ENCODE measurements at regions not wholly inside any gene's neighbourhood (a gene's known extent, or its start where the extent isn't known, plus 50 kb on each side); places are given as distances from the start of the nearest gene placed in this dataset.

DNA sequence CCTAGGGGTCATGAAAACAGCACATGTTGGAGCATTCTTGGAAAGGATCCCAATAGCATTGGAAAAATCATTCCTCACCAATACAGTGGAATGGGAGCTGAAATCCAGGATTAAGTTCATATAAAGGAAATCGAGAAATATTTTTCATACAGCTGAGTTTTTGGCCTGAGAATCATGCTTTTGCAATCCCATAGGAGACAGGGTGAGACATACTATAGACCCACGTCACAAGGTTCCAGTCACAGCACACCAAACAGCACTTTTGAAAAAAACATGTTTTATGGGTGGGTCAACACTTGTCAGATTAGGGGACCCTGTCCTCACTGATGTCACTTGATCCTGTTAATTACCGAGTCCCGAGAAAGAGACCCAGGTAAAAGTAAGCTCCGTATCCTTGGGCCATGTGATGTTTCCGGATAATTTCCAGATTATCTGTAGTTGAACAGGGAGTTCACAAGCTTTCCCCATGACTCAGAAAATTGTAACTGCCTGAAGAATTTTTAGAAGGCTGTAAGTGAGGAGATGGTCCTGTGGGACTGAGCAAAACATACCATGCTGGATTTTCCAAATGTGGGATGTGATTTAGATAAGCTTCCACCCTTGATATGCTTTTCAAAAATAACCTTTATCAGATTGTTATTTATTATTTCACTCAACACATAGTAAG lies 80.9 kb upstream of the TLR3 start:
- no peak for DNase-seq (ENCODE audit: low spot score)

DNA sequence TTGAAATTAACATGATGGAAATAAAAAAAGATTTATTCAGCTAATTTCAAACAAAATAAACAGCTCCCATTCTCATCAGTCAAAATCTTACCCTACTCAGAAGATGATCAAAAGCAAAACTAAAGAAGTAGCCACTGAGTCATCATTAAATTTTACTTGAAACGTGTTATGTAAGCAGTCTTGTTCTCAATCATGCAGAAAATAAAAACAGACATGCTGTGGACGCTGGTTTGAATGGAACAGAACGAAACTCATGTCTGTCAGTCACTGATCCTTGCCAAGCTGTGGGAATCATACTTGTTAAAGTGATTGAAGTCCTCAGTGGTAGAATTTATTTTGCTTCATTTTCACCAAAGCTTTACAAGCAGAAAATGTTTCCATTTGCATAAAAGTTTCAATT lies 77.2 kb upstream of the TLR3 start:
- DNase-seq (ENCODE audit: low spot score), result no peak

DNA sequence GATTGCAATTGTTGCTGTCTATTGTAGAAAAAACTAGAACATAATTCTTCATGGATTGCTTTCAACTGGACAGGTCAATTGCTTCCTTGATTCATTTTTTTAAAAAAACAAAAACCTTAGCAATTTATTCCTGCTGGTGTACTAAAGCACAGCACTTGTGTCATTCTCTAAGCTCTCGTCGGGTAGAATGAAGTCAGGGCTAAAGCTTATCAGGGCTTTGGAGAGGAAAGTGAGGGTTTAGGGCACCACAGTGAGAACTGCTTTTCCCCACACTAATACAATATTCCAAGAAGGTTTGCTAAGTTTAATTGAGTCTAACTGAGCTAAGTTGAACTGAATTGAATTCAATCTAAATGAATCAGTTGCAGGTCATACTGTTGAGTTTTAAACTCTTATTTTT lies 76.4 kb upstream of the TLR3 start:
- DNase-seq (ENCODE audit: low spot score), result no peak

DNA sequence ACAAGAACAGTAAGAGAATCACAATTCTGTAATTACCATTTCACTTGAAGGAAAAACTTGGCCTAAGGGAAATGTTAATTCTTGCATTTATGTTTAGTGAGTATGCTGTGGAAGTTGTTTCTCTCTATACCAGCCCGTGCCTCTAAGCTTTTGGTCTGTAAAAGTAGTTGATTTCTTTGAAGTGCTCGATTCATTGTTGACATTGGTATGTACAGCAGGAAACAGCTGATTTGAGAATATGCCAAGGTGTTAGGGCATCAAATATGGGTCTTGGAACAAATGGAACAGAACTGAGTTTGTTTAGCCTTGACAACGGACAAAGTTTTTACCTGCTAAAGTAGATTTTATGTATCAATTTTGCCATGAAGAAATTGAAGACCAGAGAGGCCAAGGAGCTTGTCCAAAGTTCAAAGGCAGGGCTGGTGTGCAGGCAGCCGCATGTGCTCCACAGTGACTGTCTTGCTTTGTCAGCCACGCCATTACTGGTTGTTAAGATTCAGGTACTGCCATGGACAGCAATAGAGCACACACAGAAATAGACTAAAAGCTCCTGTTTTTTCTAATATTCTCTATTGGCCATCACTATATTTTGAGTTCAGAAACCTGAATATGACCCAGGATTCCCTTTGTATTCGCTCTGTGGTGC lies 75.5 kb upstream of the TLR3 start:
- DNase-seq (ENCODE audit: low spot score), result no peak

DNA sequence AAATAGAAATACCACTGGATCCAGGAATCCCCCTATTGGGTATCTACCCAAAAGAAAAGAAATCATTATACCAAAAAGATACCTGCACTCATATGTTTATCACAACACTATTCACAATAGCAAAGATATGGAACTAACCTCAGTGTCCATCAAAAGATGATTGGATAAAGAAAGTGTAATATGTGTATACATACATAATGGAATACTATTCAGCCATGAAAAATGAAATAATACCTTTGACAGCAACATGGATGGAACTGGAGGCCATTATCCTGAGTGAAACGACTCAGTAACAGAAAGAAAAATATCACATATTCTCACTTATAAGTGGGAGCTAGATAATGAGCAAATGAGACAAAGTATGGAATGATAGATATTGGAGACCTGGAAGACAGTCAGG lies 74.2 kb upstream of the TLR3 start:
- DNase-seq (ENCODE audit: low spot score), result no peak

DNA sequence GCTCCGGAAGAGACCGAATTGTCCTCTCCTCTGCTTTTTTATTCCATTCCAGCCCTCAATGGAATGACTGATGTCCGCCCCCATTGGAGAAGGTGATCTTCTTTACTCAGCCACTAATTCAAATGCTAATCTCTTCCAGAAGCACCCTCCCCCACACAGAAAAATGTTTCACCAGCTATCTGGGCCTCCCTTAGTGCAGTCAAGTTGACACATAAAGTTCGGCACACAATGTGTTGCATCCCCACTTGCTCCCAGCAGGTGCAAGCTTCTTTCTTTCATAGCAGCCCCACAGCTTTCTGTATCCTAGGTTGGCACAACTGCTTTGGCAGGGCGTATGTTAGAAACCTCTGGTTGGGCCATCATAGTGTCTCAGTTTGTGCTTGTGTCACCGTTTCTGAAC lies 73.3 kb upstream of the TLR3 start:
- no peak for DNase-seq (ENCODE audit: low spot score)

DNA sequence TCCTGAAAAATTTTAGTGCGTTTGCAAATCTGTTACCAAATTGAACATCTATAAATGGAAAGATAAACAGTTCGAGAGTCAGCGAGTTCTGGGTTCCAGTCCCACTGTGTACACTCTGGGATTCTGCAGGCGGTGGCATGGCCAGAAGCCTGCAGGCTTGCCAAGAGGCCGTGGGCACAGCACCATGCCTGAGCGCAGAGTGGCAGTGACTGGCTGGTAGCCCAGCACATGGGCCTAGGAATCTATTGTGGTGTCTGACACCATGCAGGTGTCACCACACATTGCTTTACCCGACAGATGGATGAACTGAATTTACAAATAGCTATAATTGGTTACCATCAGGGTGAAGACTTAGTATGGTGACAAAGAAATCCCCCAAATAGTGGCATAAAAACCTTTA lies 71.7 kb upstream of the TLR3 start:
- DNase-seq (ENCODE audit: low spot score), result no peak

DNA sequence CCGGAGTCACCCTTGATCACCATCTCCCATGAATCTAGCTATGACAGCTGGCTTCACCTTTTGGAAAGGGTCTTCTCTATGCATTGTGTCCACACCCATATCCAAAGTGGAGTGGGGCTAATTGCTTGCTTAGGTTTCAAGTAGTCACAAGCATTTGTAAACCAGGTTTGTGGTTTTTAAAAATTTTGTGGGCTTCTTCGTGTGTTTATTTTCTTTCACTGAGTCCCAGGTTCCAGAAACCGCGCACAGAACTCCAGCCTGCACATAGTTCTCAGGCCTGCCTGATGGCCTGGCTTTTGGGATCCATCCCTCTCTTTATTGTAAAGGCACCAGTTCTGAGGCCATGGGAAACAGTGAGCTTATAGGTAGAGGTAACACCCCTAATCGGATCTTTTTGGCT lies 70.2 kb upstream of the TLR3 start:
- no peak for DNase-seq (ENCODE audit: low spot score)

DNA sequence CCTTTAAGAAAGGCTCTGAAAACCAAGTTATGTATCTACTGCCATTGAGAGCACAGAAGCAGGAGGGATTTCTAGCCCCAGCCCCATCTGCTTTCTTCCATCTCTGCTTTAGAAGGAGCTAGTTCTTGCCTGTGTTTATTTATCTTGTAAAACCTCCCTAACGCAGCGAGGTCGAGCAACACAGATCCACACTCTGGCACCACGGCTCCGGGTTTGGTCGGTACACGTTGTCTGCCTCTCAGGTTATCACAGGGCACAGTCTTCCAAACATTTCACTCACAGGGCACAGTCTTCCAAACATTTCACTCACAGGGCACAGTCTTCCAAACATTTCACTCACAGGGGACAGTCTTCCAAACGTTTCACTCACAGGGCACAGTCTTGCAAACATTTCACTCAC lies 69.7 kb upstream of the TLR3 start:
- DNase-seq (ENCODE audit: low spot score), result no peak

DNA sequence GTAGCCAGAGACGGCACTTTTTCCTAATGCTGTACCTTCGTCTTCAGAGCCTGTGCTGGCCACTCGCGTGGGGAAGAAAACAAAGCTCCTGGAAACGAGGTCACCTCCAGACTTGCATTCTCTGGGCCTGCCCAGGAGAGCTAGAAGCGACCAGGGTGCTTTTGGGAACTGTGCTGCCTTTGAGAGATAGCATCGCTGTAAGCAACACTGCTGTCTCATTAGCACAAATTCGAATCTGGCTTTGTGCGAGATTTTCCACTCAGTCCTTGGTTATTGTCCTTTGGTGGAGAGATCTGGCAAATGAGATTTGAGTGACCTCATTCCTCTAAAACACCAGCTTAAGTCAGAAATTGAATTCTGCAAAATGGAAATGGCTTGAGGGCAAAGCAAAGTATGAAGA lies 66.1 kb upstream of the TLR3 start:
- no peak for DNase-seq (ENCODE audit: low spot score)

DNA sequence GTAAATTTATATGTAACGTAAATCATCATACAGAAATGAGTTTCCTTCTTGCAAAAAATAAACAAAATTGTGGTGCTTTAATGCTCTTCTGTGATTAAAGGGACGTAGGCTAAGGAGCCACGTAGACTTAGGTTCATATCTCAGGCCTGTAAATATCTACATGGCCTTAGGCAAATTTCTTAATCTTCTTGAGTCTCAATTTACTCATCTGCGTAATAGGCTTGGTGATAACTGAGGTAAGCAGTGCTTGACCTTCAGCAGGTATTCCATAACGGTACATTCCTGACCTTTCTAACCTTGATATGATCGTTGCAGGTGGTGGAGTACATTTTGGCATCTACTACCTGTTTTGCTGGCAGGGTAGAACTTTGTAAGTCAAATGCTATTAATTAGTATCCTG lies 65.2 kb upstream of the TLR3 start:
- DNase-seq (ENCODE audit: low spot score), result no peak

DNA sequence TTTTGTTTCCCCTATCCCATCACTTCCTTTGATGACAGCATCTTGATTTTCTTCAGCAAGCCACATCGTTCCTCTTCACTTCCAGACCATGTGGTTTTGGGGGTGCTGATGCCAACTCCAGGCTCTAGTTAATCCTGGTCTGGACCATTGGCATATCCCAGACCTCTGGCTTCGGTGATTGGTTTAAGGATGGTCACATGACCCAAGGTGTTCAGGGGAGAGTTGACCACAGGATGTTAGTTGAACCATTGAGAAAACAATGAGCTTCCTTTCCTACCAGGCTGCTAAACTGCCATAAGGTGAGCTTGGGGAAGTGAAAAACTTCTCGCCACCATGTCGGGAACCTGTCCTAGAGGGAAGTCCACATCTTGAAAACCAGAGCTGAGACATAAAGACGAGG lies 60.9 kb upstream of the TLR3 start:
- DNase-seq (ENCODE audit: low spot score), result no peak

DNA sequence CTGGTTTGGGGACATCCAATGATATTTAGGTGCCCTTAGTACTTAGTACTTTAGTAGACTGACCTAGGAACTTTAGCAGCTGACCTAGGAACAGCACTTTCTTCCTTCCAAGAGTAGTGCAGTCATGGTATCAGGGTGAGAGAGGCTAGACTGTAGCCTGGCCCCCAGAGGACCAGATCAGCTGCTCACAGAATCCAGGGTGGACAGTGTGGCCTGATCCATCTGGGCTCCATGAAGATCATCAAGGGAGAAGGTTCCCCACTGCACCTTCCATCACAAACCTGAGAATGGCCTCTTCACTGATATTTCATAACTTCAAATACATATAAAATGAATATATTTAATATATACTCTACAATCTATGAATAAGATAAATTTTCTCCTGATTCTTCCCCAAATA lies 59.0 kb upstream of the TLR3 start:
- no peak for DNase-seq (ENCODE audit: low spot score)

DNA sequence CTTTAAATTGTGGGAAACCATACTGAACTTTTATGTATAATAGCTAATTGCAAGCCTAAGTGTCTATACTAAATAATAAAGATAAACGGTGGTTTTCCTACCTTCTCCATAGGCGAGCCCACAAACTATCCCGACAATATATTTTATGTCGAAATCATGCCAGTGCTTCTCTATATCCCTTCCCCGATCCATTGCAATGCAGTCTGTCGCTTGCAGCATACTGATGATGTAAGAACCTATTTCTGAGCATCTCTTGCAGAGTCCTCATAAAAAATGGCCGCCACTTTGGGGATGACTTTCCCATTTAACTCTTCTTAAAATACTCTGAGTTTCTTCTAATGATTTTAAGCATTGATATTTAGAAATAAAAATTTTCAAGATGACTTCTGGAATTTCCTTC lies 58.1 kb upstream of the TLR3 start:
- no peak for DNase-seq (ENCODE audit: low spot score)

DNA sequence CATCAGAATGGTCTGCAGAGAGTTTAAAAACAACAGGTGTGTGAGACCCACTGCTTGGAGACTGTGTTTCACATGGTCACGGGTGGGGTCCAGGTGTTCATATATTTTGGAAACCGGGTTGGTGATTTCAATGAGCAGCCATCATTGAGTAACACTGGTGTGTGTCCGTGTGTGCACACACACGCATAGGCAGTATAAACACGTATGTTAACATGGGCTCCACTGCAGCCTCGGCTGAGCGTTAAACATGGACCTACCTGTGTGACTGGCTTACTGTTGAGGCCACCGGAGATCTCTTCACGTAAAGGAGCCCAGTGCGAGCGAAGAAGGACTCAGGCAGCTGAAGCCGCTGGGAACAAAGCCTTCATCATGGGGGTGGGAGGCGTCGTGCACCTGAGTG lies 56.9 kb upstream of the TLR3 start:
- no peak for DNase-seq (ENCODE audit: low spot score)

DNA sequence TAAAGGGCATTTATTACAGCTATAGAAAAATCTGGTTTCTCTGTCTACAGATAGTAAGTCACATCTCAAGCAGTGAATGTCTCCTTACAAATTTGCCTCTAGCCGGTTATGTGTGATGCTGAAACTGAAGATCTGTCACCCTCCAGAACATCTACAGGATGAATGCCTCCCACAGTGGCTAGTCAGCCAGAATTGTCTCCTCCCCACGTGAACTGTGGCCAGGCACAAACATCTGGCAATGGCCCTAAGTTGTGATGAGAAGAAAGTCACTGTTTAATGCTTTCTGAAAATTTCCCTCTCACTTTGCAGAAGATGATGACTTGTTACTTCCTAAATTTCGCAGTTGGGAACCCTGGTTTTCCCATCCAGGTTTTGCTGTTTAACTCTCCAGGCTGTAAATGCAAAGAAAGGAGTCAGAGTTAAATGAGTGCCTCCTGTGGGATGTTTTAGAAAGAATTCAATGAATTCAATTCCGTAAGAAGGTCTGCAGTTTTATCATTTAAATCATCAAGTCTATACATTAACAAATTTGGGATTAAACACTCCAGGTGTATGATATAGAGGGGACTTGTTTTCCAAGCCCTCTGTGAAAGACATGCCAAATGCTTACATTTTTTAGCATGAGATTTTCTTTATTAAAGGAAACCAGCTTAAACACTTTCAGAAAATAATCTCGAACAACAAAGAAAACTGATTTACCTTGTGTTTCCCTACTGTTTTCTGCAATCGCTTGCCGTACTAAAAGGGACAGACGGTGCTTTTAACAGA lies 55.4 kb upstream of the TLR3 start:
- DNase-seq (ENCODE audit: low spot score), result no peak

DNA sequence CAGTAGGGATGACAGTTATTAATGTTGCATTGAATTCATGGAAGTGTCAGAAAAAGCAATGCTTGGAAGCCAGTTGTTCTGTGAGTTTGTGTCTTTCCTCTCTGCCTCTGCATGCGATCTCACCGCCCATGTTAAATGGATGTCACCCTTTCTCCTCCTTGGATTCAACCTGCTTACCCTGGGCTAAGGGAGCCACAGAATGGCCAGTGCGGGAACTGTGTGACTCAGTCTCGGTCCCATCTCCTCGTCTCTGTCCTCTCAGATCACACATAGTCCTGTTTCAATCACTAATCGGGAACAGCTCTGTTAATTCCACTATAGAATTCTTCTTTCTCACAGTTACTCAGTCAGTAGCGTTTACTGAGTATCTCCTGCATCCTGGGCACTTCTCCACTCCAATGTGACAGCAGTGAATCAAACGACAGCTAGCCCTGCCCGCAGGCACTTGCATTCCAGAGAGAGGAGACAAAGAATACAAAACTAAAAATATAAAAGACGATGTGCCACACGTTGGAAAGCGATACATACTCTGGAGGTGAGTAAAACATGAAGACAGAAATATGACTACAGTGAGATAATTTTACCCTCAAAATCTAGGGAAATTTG lies 53.6 kb upstream of the TLR3 start:
- no peak for DNase-seq (ENCODE audit: low spot score)

DNA sequence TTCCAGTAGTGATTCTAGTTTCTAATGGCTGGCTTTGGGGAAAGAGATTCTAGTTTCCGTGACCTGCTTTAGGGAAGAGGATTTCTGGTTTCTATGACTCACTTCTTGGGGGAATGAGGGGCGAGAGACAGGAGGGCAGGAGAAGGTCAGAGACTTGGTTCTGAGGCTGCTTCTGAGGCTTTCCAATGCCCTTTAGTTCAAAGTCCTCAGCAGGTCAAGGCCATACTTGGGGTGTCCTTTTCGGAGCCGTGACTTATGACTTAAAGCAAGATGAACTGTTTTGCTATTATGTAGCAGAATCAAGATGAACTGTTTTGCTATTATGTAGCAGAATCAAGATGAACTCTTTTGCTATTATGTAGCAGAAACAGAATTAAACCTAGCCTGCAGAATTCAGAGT lies 52.2 kb upstream of the TLR3 start:
- no peak for DNase-seq (ENCODE audit: low spot score)

DNA sequence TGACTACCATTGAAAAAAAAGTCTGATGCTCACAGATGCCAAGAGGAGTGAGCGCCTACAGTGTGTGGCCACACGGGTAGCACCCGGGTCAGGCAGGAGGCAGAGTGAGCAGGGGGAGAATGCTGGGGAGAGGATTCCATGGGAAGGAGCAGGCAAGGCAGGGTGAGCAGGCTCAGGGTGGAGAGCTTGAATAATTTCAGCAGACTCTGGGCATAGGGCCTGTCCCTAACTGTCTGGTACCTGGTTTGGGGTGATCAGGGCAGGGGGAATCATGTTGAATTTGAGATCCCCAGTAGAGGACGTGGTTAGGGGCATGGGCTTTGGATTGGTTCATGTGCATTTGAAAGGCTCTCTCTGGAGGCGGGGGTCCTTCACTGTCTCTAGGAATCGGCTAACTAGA lies 51.2 kb upstream of the TLR3 start:
- no peak for DNase-seq (ENCODE audit: low spot score)

DNA sequence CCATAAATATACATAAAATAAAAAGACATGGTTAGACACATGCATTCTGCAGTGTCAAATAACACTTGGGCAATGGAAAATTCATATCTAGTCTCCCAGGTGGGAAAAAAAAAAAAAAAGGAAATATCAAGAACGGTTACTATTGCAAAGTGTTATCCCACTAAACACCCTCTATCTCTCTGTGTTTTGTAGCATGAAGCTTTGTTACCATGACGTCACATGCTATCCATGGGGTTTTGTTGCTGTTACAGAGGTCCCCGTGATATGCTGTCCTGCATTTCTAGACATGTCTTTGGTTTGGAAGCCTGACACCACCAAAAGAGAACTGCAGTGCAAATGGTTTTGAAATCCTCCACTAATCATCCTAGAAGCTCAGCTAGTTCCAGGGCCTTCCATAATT lies 50.7 kb upstream of the TLR3 start:
- no peak for DNase-seq (ENCODE audit: low spot score)

DNA sequence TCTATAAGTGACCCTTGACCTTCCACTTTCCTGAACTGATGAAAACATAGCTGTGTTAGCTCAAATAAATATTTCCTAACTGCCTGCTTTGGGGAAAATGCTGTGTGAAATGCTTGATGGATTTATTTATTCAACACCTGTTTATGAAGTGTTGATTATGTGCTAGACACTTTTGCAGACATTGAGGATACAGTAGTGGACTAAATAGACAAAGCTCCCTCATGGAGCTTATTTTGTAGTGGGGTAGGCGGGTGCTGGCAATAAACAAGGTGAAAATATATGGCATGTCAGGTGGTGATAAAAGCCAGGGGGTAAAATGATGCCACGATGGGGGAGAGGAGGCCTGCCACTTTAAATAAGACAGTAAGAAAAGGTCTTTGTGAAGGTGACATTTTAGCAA lies 50.2 kb upstream of the TLR3 start:
- no peak for DNase-seq (ENCODE audit: low spot score)

All from ureter (tissue), 1 donor.